H1 (cell line): ENCODE measurements at regions not wholly inside any gene's neighbourhood (a gene's known extent, or its start where the extent isn't known, plus 50 kb on each side); places are given as distances from the start of the nearest gene placed in this dataset.

Experiments used
- CTCF ChIA-PET: fragments of 300-600 bp; sonication (Branson Sonifier 250); formaldehyde crosslinking; loops from one replicate; lab custom pipeline; 2021; ENCODE audit not compliant: partially characterized antibody; lab: Charles Lee
- POLR2A ChIA-PET: fragments of 300-600 bp; sonication (Branson Sonifier 250); formaldehyde crosslinking; loops from one replicate; lab custom pipeline; 2021; ENCODE audit warnings: inconsistent platforms; ENCODE audit not compliant: partially characterized antibody; lab: Charles Lee
- DNase-seq, 2 experiments: peaks; one replicate each; pipeline versions ENCODE4 v3.0.0 to v3.0.0-alpha.2; 2010 to 2022; ENCODE audit warnings: low spot score in 2 of 2, low read depth in 1 of 2, mixed read lengths in 1 of 2
- FAIRE-seq: peaks from 2 replicates; lab custom pipeline; 2011; peaks lifted over from hg19 to GRCh38; lab: Jason Lieb, UNC
- H2AFZ ChIP-seq: 2 replicates; pipeline ENCODE4 v1.8.1; 2012; ENCODE audit warnings: low read length, inconsistent platforms
- H2AK5ac ChIP-seq: 2 replicates; pipeline ENCODE4 v1.6.1; 2013; ENCODE audit warnings: low read depth, low read length
- H2BK120ac ChIP-seq: replicated peaks from 2 replicates; pipeline ENCODE3; 2013; ENCODE audit warnings: low read depth, low read length, inconsistent platforms
- H2BK12ac ChIP-seq: 2 replicates; pipeline ENCODE4 v1.6.1; 2013; ENCODE audit warnings: low read depth, low read length
- H2BK15ac ChIP-seq: 2 replicates; pipeline ENCODE4 v1.6.1; 2013; ENCODE audit warnings: low read length
- H2BK20ac ChIP-seq: 2 replicates; pipeline ENCODE4 v1.6.1; 2013; ENCODE audit warnings: low read length
- H2BK5ac ChIP-seq: 2 replicates; pipeline ENCODE4 v1.6.1; 2013; ENCODE audit warnings: low read depth, low read length
- H3K14ac ChIP-seq: 2 replicates; pipeline ENCODE4 v1.6.1; 2013; ENCODE audit warnings: inconsistent platforms; ENCODE audit not compliant: insufficient read length
- H3K18ac ChIP-seq: 2 replicates; pipeline ENCODE4 v1.6.1; 2013; ENCODE audit warnings: low read length; ENCODE audit errors: extremely low read depth
- H3K23ac ChIP-seq: 2 replicates; pipeline ENCODE4 v1.6.1; 2013; ENCODE audit warnings: inconsistent platforms; ENCODE audit not compliant: insufficient read length
- H3K23me2 ChIP-seq: 2 replicates; pipeline ENCODE4 v1.6.1; 2013; ENCODE audit warnings: low read depth, low read length
- H3K27ac ChIP-seq: 2 replicates; pipeline ENCODE4 v1.6.1; 2011; ENCODE audit warnings: low read depth, low read length, inconsistent platforms
- H3K27me3 ChIP-seq, 4 experiments: replicated peaks in 1 of 4; 1 replicate in 1 of 4; 2 replicates in 3 of 4; pipeline versions ENCODE4 v1.6.1 to v1.8.1; 2011 to 2013; ENCODE audit warnings: low read length in 3 of 4, mild to moderate bottlenecking in 3 of 4, inconsistent platforms in 2 of 4, mixed read lengths in 2 of 4, moderate library complexity in 1 of 4; ENCODE audit not compliant: control insufficient read depth in 3 of 4, insufficient read depth in 3 of 4; ENCODE audit errors: extremely low read depth in 1 of 4
- H3K36me3 ChIP-seq, 4 experiments: 2 replicates each; pipeline versions ENCODE4 v1.6.1 to v1.8.1; 2011 to 2013; ENCODE audit warnings: mild to moderate bottlenecking in 4 of 4, low read length in 3 of 4, moderate library complexity in 2 of 4, control low read depth in 1 of 4, inconsistent platforms in 1 of 4; ENCODE audit not compliant: insufficient read depth in 4 of 4, control insufficient read depth in 2 of 4
- H3K4ac ChIP-seq: replicated peaks from 2 replicates; pipeline ENCODE3; 2013; ENCODE audit warnings: low read length, low read depth, mixed read lengths, inconsistent platforms; ENCODE audit not compliant: insufficient read length
- H3K4me1 ChIP-seq, 4 experiments: replicated peaks in 1 of 4; 1 replicate in 1 of 4; 2 replicates in 3 of 4; pipeline versions ENCODE4 v1.6.1 to v1.8.1; 2011 to 2013; ENCODE audit warnings: low read length in 3 of 4, inconsistent platforms in 2 of 4, mixed read lengths in 1 of 4; ENCODE audit not compliant: insufficient read depth in 4 of 4, control insufficient read depth in 3 of 4
- H3K4me2 ChIP-seq, 2 experiments: 2 replicates each; pipeline versions ENCODE4 v1.6.1 to v1.8.1; 2011 to 2013; ENCODE audit warnings: low read depth in 2 of 2, low read length in 2 of 2, control low read depth in 1 of 2, inconsistent platforms in 1 of 2, mild to moderate bottlenecking in 1 of 2; ENCODE audit not compliant: insufficient read depth in 1 of 2
- H3K4me3 ChIP-seq, 4 experiments: fragments of 200-600, 300-600 bp in 1 of 4; sonication (generic), shearing (Covaris generic), sonication (Bioruptor Twin) in 1 of 4; 2 replicates each; pipeline versions ENCODE4 v1.5.1 to v1.8.1; 2011 to 2016; ENCODE audit warnings: low read length in 4 of 4, low read depth in 3 of 4, control low read depth in 2 of 4, inconsistent platforms in 2 of 4, mild to moderate bottlenecking in 2 of 4, mixed read lengths in 1 of 4, moderate library complexity in 1 of 4; ENCODE audit not compliant: insufficient read depth in 2 of 4; ENCODE audit errors: extremely low read depth in 1 of 4
- H3K56ac ChIP-seq: replicated peaks from 2 replicates; pipeline ENCODE3; 2013; ENCODE audit warnings: low read depth, mild to moderate bottlenecking, mixed read lengths, low read length, inconsistent platforms; ENCODE audit not compliant: insufficient read length
- H3K79me1 ChIP-seq: 2 replicates; pipeline ENCODE4 v1.6.1; 2013; ENCODE audit warnings: low read depth, low read length, control low read depth
- H3K79me2 ChIP-seq, 2 experiments: 2 replicates each; pipeline versions ENCODE4 v1.6.1 to v1.8.1; 2012 to 2013; ENCODE audit warnings: low read length in 2 of 2, mild to moderate bottlenecking in 2 of 2, inconsistent platforms in 1 of 2; ENCODE audit not compliant: insufficient read depth in 2 of 2, control insufficient read depth in 1 of 2
- H3K9ac ChIP-seq, 4 experiments: replicated peaks in 1 of 4; 1 replicate in 1 of 4; 2 replicates in 3 of 4; pipeline versions ENCODE4 v1.6.1 to v1.8.1; 2011 to 2013; ENCODE audit warnings: low read depth in 3 of 4, low read length in 3 of 4, control low read depth in 2 of 4, mild to moderate bottlenecking in 2 of 4, moderate library complexity in 2 of 4, inconsistent platforms in 1 of 4; ENCODE audit errors: extremely low read depth in 1 of 4
- H3K9me3 ChIP-seq, 2 experiments: 2 replicates each; pipeline versions ENCODE4 v1.6.1 to v1.8.1; 2012 to 2013; ENCODE audit warnings: mild to moderate bottlenecking in 2 of 2, moderate library complexity in 2 of 2, control low read depth in 1 of 2, inconsistent platforms in 1 of 2, low read depth in 1 of 2, low read length in 1 of 2, mixed read lengths in 1 of 2; ENCODE audit not compliant: insufficient read depth in 2 of 2
- H4K20me1 ChIP-seq, 2 experiments: replicated peaks in 1 of 2; 2 replicates each; pipeline versions ENCODE3 to v1.8.1; 2011 to 2013; ENCODE audit warnings: inconsistent platforms in 2 of 2, low read length in 2 of 2, mild to moderate bottlenecking in 1 of 2; ENCODE audit not compliant: insufficient read depth in 2 of 2, control insufficient read depth in 1 of 2
- H4K5ac ChIP-seq: 2 replicates; pipeline ENCODE4 v1.6.1; 2013; ENCODE audit warnings: low read length, low read depth, mixed read lengths, inconsistent platforms; ENCODE audit not compliant: insufficient read length
- H4K8ac ChIP-seq: 2 replicates; pipeline ENCODE4 v1.8.0; 2013; ENCODE audit warnings: mild to moderate bottlenecking, moderate library complexity, low read length, inconsistent platforms; ENCODE audit not compliant: insufficient read depth; ENCODE audit errors: extremely low read depth
- H4K91ac ChIP-seq: replicated peaks from 2 replicates; pipeline ENCODE3; 2013; ENCODE audit warnings: low read length, mixed read lengths, inconsistent platforms; ENCODE audit not compliant: insufficient read length
- BACH1 ChIP-seq: IDR thresholded peaks from 2 replicates; pipeline ENCODE4 v1.6.1; 2012; ENCODE audit warnings: low read length, improper control_type of control experiment
- EP300 ChIP-seq, 2 experiments: IDR thresholded peaks; 1 replicate in 1 of 2; 2 replicates in 1 of 2; pipeline ENCODE4 v1.6.1; 2011 to 2012; ENCODE audit warnings: low read depth in 2 of 2, low read length in 2 of 2, mild to moderate bottlenecking in 2 of 2, borderline replicate concordance in 1 of 2, inconsistent platforms in 1 of 2, moderate library complexity in 1 of 2
- KDM4A ChIP-seq: IDR thresholded peaks from one replicate; pipeline ENCODE4 v1.7.1; 2012; ENCODE audit warnings: low read depth, mild to moderate bottlenecking, moderate library complexity, low read length, inconsistent platforms; ENCODE audit not compliant: severe bottlenecking
- NANOG ChIP-seq: IDR thresholded peaks from 2 replicates; pipeline ENCODE4 v1.6.1; 2011; ENCODE audit warnings: low read length, low read depth, mild to moderate bottlenecking, inconsistent platforms; ENCODE audit not compliant: insufficient read depth, poor library complexity, severe bottlenecking
- SIRT6 ChIP-seq: IDR thresholded peaks from one replicate; pipeline ENCODE4 v1.7.1; 2012; ENCODE audit warnings: low read length, inconsistent platforms
- SP2 ChIP-seq: IDR thresholded peaks from 2 replicates; pipeline ENCODE4 v1.6.1; 2012; ENCODE audit warnings: mild to moderate bottlenecking, low read length, inconsistent platforms
- TAF7 ChIP-seq: optimal IDR thresholded peaks from 2 replicates; pipeline ENCODE3; 2011; ENCODE audit warnings: low read depth, mild to moderate bottlenecking, inconsistent platforms, low read length, moderate library complexity, borderline replicate concordance
- TCF12 ChIP-seq: IDR thresholded peaks from 2 replicates; pipeline ENCODE4 v1.6.1; 2011; ENCODE audit warnings: low read depth, mild to moderate bottlenecking, low read length

- no peaks in the 10 kb centered on the region for H3K23me2 ChIP-seq
- TF ChIP-seq NANOG (no peak), SP2 (no peak), TAF7 (no peak), SIRT6 (no peak), TCF12 (no peak), BACH1 (no peak), KDM4A (no peak), EP300 (IDR thresholded peaks at IDR 0.05; ENCODE audit: borderline replicate concordance in 1 of 2, low read depth in 2 of 2, low read length in 2 of 2) (no peak)
These were observed 708.9 kb upstream of the NECTIN3 start for GRCh38 chr3:110362751-110363150.

More at GRCh38 chr3:110362751-110363150, 708.9 kb upstream of the NECTIN3 start:
- ChIA-PET POLR2A (no interaction called here), CTCF (no interaction called here)
- Histone ChIP-seq H3K14ac (no peak overlapping the region), H3K79me1 (no peaks in the 10 kb centered on the region), H2BK5ac (no peak overlapping the region), H3K36me3 (no peaks in the 10 kb centered on the region), H2BK120ac (no peak overlapping the region), H3K4me1 (no peaks in the 10 kb centered on the region), H4K20me1 (no peaks in the 10 kb centered on the region), H4K91ac (no peak overlapping the region), H3K4me3 (no peak overlapping the region), H3K23ac (no peak overlapping the region), H3K27ac (no peak overlapping the region), H2BK20ac (no peak overlapping the region), H3K56ac (no peak overlapping the region), H3K18ac (no peak overlapping the region), H2AK5ac (no peak overlapping the region), H3K9ac (no peak overlapping the region), H3K9me3 (no peaks in the 10 kb centered on the region), H4K8ac (no peak overlapping the region), H3K4ac (no peak overlapping the region), H3K79me2 (no peaks in the 10 kb centered on the region), H2BK12ac (no peak overlapping the region), H2AFZ (no peak overlapping the region), H4K5ac (no peak overlapping the region), H3K27me3 (no peaks in the 10 kb centered on the region), H2BK15ac (no peak overlapping the region), H3K4me2 (no peak overlapping the region)
- no peak for DNase-seq
- no peak for FAIRE-seq
